SK-N-MC (cell line): ENCODE measurements at regions not wholly inside any gene's neighbourhood (a gene's known extent, or its start where the extent isn't known, plus 50 kb on each side); places are given as distances from the start of the nearest gene placed in this dataset.
"Not testable (repeated sequence)": the region's sequence is repeated elsewhere in the genome, so short reads cannot be mapped to it uniquely, and the experiment has no call there.

ENCODE experiments used
- DNase-seq: peaks from one replicate; pipeline ENCODE4 v3.0.0-alpha.2; 2011; ENCODE audit warnings: low read depth, low spot score
- H3K27ac ChIP-seq: fragments of 200-600 bp; sonication (generic); 2 replicates; pipeline ENCODE4 v1.5.1; 2016; ENCODE audit warnings: mixed run types
- H3K36me3 ChIP-seq: fragments of 200-600 bp; sonication (generic); 2 replicates; pipeline ENCODE4 v1.6.1; 2017; ENCODE audit warnings: antibody characterized with exemption, low read length, mixed read lengths; ENCODE audit not compliant: insufficient read depth
- H3K4me3 ChIP-seq: fragments of 200-600 bp; sonication (generic); 2 replicates; pipeline ENCODE4 v1.5.1; 2016
- H3K9ac ChIP-seq: fragments of 200-600 bp; sonication (generic); 2 replicates; pipeline ENCODE4 v1.8.0; 2017; ENCODE audit warnings: mixed run types, mixed read lengths; ENCODE audit not compliant: insufficient read length
- H3K9me3 ChIP-seq: fragments of 200-600 bp; sonication (generic); 2 replicates; pipeline ENCODE4 v1.6.1; 2017; ENCODE audit warnings: low read depth, mild to moderate bottlenecking, antibody characterized with exemption, low read length, moderate library complexity, mixed read lengths
- EZH2 ChIP-seq: fragments of 200-600 bp; sonication (generic); IDR thresholded peaks from one replicate; pipeline ENCODE4 v1.6.1; 2017; ENCODE audit warnings: antibody characterized with exemption
- FOXP2 ChIP-seq: optimal IDR thresholded peaks from 2 replicates; pipeline ENCODE3; 2011; ENCODE audit warnings: mild to moderate bottlenecking, moderate library complexity; ENCODE audit not compliant: insufficient read depth; ENCODE audit errors: extremely low read length, control extremely low read depth
- POLR2AphosphoS5 ChIP-seq: IDR thresholded peaks from 2 replicates; pipeline ENCODE4 v1.6.1; 2012; ENCODE audit warnings: mild to moderate bottlenecking, low read depth, low read length, borderline replicate concordance

DNA sequence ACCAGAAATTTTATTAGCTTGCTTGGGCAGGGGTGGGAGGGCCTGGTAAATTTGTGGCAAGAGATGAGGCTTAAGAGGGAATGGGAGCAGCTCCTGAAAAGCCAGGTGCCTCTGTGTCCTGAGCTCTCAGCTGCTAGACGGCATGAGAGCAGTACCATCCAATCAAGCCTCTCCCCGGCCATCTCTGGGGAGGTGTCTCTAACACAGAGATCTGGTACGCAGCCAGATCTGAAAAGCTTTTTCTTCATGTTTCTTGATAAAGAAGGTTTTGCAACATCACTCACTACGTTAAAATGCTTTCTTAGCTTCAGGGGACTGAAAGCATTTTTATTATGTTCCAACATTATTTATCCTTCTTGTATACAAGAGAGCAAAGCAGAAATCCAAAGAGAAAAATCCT is 488.2 kb downstream of the RBFOX1 start:
- TF ChIP-seq POLR2AphosphoS5 (no peak), EZH2 (no peak), FOXP2 (no peak)
- DNase-seq, result no peak
- H3K9ac ChIP-seq, result no peak overlapping the region
- no peaks in the 10 kb centered on the region for H3K36me3 ChIP-seq
- H3K9me3 ChIP-seq, result no peaks in the 10 kb centered on the region
- H3K4me3 ChIP-seq, result no peak overlapping the region
- H3K27ac ChIP-seq, result no peak overlapping the region

DNA sequence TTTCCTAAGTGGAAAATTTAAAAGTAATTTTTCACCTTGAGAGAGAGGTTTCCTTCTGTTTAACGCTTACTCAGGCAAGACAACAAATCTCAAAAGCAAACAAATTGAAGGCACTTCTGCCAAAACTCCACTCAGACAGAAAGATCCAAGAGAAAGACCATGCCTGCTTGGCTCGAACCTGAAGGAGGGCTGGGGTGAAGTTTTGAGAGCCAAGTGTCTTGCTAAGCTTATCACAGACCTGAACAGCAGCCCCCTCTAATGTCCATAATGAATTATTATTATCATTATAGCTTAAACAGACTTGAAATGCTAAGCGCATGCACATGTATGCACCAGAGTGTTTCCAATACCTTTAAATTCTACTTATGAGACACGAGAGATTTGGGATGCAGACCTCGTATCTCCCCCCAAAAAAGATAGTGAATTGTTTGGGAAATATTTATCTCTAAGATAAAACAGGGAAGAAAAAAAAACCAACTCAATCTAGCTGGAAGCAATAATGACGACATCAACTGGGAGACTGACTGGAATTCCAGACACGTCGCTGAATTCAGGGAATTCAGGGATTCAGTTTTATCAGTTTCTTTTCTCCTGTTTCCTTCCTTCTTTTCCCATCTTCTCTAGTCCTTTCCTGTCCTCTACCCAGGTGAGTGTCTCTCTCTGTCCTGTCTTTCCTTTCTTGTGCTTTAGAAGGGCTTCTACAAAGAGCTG is 473.2 kb downstream of the RBFOX1 start:
- DNase-seq, result no peak
- Histone ChIP-seq H3K9me3 (no peaks in the 10 kb centered on the region), H3K4me3 (no peak overlapping the region), H3K36me3 (no peaks in the 10 kb centered on the region), H3K9ac (no peak overlapping the region), H3K27ac (no peak overlapping the region)
- TF ChIP-seq FOXP2, result no peak
- TF ChIP-seq EZH2, result no peak
- no peak for TF ChIP-seq POLR2AphosphoS5

DNA sequence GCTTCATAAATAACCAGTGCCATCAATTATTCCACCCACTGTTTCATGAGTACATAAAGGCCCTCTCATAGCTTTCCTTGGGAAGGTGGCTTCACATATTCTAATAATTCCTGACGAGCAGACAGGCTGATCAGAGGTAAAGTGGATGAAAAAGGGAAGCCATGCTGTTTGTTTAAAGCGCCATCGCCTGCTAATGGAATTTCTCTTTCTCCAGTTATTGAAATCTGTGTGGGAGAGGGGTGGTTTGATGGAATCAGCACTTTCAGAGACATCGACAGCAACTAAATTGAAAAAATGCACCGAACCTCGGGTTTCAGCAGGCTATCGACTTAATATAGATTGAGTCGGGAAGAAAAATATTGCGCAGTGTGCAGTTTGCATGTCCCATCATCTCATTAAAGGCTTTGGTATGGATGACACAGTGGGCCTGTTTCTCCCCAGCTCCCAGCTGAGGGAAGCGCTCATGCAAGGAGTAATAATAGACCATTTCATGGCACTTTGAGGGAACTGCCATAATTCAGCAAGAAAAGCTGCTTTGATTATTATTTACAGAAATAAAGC is 472.1 kb downstream of the RBFOX1 start:
- no peak overlapping the region for H3K27ac ChIP-seq
- no peaks in the 10 kb centered on the region for H3K9me3 ChIP-seq
- H3K36me3 ChIP-seq, result no peaks in the 10 kb centered on the region
- TF ChIP-seq POLR2AphosphoS5, result no peak
- TF ChIP-seq EZH2, result no peak
- TF ChIP-seq FOXP2, result no peak
- H3K9ac ChIP-seq, result no peak overlapping the region
- no peak overlapping the region for H3K4me3 ChIP-seq
- no peak for DNase-seq

DNA sequence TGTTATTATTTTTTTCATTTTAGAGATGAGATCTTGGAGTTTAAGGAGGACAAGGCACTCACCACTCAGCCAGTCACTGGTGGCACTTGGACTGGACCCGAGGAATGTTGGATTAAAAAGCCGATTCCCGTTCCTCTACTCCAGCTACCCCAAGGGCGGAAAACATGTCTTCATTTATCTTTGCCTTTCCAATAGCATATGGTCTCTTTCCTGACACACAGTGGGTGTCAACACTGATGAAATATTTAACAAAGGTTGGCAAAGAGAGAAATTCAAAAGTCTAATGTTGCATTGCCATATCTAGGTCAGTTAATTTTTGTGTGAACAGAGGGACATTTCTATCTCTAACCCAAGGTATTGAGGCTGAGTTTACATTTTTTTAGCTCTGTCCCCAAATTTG is 459.7 kb downstream of the RBFOX1 start:
- DNase-seq, result no peak
- H3K36me3 ChIP-seq, result no peaks in the 10 kb centered on the region
- H3K27ac ChIP-seq, result no peak overlapping the region
- no peak overlapping the region for H3K4me3 ChIP-seq
- H3K9me3 ChIP-seq, result no peaks in the 10 kb centered on the region
- TF ChIP-seq EZH2 (no peak), FOXP2 (no peak), POLR2AphosphoS5 (no peak)
- H3K9ac ChIP-seq, result no peak overlapping the region

DNA sequence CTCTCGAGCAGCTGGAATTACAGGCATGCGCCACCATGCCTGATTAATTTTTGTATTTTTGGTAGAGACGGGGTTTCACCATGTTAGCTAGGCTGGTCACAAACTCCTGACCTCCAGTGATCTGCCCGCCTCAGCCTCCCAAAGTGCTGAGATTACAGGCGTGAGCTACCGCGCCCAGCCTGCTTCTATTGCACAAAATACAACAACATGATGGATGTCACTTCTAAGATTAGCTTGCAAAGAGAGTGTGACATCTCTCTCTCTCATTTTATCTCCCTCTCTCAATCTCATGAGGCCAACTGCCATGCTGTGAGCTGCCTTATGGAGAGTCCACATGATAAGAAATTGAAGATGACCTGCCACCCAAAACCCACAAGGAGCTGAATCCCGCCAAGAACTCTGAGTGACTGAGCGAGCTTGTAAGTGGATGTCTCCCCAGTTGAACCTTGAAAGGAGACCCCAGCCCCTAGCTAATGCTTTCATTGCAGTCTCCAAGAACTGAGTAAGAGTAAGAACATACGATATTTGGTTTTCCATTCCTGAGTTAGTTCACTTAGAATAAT is 458.5 kb downstream of the RBFOX1 start:
- TF ChIP-seq POLR2AphosphoS5 (no peak), EZH2 (no peak), FOXP2 (no peak)
- Histone ChIP-seq H3K27ac (no peak overlapping the region), H3K4me3 (no peak overlapping the region), H3K9me3 (no peaks in the 10 kb centered on the region), H3K9ac (no peak overlapping the region), H3K36me3 (no peaks in the 10 kb centered on the region)
- no peak for DNase-seq

DNA sequence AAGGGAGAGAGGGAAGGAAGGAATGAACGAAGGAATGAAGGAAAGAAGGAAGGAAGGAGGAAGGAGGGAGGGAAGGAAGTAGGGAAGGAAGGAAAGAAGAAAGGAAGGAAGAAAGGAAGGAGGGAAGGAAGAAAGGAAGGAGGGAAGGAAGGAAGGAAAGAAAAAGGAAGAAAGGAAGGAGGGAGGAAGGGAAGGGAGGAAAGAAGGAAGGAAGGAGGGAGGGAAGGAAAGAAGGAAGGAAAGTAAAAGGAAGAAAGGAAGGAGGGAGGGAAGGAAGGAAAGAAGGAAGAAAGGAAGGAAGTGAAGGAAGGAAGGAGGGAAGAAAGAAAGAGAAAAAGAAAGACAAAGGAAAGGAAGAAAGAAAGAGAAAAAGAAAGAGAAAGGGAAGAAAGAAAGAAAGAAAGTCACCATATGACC is 442.4 kb downstream of the RBFOX1 start:
- TF ChIP-seq FOXP2, result no peak
- TF ChIP-seq POLR2AphosphoS5, result no peak
- no peak for TF ChIP-seq EZH2
- DNase-seq, result no peak
- Histone ChIP-seq H3K36me3 (no peaks in the 10 kb centered on the region), H3K27ac (no peak overlapping the region), H3K9ac (no peak overlapping the region), H3K4me3 (no peak overlapping the region), H3K9me3 (no peaks in the 10 kb centered on the region)

DNA sequence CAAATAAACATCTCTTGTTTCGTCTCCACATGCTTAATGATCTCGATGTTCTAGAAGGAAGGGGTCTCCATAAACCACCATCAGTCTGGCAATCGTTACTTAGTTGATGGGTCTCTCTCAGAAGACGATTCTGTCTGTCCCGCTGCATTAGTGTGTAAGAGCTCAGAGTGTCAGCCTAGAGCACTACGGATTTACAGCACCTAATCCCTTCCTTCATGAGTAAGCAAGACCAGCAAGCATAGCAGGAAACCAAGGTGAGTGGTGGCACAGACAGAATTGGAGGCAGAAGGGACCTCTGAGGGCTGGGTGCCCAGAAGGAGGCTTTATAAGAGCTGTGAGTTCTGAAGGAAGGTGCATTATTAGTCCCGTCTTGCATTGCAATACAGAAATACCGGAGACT is 440.1 kb downstream of the RBFOX1 start:
- Histone ChIP-seq H3K4me3 (no peak overlapping the region), H3K9me3 (no peaks in the 10 kb centered on the region), H3K9ac (no peak overlapping the region), H3K27ac (no peak overlapping the region), H3K36me3 (no peaks in the 10 kb centered on the region)
- DNase-seq, result no peak
- no peak for TF ChIP-seq EZH2
- TF ChIP-seq POLR2AphosphoS5, result no peak
- TF ChIP-seq FOXP2, result no peak

DNA sequence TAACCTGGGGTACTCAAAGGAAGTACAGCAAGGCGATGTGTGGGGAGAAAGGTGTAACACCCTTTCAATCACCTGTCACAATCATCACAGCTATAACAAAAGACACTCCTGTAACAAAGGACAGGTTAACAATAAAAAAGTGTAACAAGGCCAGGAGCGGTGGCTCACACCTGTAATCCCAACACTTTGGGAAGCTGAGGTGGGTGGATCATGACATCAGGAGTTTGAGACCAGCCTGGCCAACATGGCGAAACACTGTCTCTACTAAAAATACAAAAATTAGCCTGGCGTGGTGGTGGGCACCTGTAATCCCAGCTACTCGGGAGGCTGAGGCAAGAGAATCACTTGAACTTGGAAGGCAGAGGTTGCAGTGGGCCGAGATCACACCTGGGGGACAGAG is 436.4 kb downstream of the RBFOX1 start:
- not testable (repeated sequence) for H3K9ac ChIP-seq, H3K27ac ChIP-seq, H3K4me3 ChIP-seq, H3K36me3 ChIP-seq, H3K9me3 ChIP-seq, DNase-seq
